Nucleus accumbens (tissue), 56 donors: ENCODE measurements at regions not wholly inside any gene's neighbourhood (a gene's known extent, or its start where the extent isn't known, plus 50 kb on each side); places are given as distances from the start of the nearest gene placed in this dataset.

Experiments
- DNase-seq, 56 donors: peaks; one replicate each; lab custom pipeline; 2025; lab: John Stamatoyannopoulos, UW

DNA sequence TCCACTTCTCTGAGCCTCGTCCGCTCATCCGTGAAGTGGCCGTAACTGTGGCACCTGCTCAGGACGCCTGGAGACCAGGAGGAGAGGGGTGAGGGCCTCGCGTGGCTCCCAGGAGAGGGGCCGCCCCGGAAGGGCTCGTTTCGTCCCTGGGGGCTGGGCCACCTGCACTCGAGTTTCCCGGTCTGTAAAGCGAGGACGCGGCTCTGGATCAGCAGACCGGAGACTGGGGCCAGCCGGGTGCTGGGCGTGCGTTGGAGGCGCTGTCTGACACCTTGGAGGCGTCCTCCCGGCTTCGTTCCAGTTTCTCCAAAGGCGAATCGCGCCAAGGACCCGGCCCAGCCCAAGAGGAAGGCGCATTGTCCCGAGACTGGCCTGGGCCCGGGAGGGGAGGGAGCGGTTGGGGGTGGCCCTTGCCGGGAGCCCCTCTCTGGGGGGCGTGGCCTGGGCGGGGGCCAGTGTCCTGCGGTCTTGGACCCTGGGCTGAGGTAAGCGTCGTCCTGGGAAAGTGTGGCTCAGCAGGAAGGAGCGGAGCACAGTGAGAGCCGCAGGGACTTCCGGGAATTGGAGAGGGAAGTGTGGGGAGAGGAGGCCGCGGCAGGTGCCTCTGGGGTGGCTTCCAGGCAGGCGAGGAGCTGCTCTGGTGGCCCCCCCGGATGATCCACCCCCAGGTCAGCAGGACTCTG lies 89.6 kb downstream of the FOXL3 start:
- no peak for DNase-seq

DNA sequence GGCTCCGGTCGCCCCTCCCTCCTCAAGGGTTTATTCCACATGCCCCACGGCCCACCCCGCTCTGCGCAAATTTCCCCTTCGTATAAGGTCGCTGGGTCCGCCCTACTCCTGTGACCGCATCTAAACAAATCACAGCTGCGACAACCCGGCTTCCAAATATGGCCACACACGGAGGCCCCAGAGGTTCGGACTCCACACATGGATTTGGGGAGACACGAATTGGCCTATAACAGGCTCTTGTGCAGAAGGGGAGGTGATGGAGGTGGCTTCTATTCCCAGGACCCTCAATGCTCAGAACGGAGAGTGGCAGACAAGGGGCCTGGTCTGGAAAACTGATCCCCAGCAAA lies 90.1 kb downstream of the FOXL3 start:
- DNase-seq = no peak

DNA sequence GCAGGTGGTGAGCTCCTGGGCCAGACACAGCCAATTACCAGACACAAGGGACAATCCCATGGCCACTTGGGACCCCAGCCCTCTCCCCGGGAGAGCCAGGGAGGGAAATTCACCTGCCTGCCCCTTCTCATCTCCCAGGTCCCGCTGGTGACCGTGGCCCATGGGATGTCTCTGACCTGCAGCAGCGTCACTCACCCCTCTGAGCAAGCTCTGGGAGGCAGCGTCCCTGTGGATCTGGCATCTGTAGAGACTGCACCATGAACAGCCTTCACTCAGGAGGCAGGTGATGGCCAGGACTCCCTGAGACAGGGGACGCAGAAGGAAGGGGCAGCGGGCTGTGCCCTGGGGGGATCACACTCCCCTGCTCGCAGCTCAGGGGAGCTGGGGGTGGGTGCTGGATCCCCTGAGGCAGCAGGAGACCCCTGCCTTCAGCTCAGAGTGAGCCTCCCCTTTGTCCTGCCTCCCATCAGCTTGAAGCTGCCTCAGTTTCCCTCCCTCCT lies 90.8 kb downstream of the FOXL3 start:
- no peak for DNase-seq

DNA sequence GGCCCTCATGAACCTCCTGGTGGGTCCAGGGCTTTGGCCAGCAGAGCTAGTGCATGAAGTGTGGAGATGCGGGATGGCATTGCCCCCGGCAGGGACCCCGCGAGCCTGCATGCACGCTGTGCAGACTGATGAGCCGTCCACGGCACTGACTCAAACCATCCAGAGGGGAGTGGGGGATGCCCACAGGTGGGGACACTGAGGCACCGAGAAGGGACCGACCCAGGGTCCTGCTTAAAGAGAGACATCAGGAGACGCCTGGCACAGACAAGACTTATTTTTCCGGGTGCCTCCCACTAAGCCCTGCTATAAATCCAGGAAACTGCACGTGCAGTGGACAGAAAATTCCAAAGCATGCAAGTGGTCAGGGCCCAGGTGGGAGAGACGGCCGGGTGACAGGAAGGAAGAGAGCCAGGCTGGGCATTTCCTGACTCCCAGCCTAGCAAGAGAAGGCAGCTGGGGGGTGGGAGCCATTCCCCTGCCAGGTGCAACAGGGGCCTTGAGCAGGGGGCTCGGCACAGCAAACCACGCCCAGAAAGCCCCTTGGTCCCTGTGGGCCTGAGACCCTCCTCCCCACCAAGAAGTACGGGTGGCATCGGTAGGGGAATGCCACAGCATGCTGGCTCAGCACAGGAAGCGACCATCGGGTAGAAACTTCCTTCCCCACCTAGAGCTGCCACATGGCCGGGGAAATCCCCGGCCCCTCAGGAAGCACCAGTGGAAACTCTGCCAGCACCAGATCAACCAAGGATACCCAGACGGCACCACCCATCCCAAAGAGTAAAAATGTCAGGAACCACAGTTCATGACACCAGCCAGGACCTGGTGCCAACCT lies 91.5 kb downstream of the FOXL3 start:
- no peak for DNase-seq

DNA sequence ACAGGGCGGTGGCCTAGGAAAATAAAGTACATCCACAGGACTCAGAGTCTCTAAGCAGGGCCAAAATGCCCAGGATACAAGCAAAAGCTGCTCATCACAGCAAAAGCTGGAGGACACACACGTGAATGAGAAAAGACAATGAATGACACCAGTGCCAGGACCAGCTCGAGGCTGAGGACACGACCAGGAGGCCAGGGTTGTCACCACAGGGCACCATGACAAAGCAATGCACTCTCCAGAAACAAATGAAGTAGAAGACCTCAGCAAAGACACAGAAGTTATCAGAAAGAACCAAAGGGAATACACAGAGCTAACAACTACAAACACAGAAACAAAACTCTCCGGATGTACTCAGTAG lies 92.1 kb downstream of the FOXL3 start:
- no peak for DNase-seq

DNA sequence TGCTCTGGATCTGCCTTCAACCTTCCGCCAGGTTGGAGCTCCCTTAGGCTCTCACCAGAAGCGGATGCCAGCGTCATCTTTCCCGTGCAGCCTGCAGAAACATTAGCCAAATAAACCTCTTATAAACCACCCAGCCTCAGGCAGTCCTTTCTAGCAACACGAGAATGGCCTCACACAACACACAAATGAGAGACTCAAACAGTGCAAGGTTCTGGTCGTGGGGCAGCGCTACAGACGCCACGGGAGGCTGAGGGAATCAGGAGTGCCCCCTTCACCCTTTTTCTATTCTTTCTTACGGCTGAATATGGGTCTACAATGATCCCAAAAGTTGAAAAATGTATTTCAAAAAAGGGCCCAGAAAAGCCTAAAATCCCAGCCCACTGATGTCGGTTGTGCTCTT lies 96.4 kb downstream of the FOXL3 start:
- no peak for DNase-seq

DNA sequence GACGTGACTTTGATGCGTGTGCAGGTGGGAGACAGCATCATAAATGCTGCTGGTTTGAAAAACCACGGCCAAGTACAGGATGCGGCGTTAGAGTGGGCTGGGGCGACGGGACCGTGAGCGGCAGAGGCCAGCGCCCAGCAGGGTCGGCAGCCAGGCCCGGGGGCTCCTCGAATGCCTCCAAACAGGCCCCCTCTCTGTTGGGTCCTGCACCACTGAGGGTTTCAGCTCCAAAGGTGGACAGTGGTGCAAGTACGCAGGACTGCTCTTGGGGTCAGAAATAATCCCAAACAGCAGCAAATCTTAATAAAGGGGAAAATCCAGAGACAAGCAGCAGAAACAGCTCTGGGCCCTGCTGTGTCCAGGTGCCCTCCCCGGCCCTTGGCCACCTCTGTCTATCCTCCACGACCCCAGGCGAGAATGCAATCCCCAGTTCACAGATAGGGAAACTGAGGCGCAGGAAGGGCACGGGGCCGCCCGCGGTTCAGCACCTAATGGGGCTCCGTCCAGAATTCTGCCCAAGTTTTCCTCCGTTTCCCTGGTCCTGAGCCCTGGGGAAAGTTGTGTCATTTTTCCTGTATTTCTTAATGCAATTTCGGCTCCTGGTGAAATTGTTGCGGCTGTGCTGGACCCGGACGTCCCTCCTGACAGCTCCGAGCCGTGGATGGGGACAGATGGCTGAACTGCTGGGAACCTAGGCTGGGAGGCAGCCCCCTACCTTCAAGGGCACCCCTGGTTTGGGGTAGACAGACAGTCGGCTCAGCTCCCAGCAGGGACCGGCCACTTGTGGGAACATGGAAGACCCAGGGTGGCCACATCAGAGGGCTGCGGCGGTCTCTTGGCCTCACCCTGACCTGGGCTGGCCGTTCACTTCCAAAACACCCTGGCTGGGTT lies 97.4 kb downstream of the FOXL3 start:
- no peak for DNase-seq

DNA sequence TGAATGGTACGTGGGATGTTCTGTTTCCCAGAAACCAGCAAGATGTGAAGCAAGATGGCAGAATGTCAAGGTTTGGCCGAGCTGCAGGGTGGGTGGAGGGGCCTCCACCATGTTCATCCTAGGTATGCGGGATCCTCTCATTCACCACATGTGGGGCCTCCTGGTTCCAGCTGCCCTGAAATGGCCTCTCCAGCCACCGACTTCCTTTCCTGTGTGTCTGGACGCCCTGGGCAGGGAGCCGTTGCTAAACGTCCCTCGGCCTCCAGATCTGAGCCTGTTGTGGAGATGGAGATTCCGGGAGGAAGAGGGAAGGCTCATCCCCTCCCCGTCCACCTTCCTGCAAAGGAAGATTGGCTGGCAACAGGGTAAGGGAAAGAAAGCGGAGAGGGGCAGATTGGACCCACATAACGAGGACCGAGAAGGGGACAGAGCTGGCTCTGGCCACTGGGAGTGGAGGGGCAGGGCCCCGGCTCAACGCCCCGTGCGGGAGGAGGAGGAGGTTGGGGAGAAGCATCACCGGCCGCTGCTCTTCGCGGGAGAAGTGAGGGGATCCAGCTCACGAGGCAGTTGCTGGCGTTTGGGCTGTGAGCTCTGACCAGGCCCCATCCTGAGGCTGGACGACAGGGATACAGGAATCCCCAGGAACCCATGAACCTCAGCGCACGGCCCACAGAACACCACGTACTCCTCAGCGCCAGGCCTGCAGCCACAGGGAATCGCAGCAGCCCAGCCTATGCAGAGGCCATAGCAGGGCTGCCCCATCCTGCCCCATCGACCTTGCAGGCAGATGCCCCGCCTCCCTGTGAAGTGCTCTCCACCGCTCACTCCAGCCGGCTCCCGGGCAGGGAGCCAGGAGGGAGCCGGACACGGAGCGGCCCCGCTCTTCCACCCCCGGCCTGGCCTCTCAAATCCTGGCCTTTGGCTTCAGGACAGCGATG lies 98.3 kb downstream of the FOXL3 start:
- DNase-seq = no peak

- DNase-seq = no peak
Observed at GRCh38 chr7:388961-389701, 99.2 kb downstream of the FOXL3 start.

GRCh38 chr7:389911-390601 lies 100.1 kb downstream of the FOXL3 start:
- DNase-seq = no peak

DNA sequence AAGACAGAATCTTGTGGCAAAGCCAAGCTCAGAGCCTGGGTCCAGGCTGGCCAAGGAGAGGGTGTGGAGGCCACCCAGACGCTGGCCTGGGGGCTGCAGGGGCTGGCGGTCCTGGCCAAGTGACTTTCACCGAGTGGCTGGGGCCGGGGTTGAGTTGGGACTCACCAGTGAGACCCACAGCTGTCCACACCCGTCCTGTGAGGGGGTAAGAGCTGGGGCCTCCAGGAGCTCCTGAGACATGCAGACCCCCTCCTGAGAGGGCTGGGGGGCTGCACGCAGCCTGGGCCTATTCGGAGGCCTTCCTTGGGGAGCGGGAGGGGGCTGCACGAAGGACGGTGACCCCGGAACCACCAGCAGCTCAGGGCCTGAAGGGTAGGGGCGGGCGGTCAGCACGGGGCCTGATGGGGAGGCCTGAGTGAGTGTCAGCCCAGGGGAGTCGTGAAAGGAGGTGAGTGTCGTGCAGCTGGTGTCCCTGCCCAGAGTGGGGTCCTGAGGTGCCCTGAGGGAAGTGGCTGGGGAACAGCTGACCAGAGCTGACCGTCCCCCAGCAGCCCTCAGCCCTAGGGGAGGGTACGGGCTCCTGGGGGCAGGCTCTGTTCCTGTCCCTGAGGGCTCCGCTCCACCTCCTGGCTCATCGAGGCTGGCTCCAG lies 100.9 kb downstream of the FOXL3 start:
- DNase-seq = no peak

DNA sequence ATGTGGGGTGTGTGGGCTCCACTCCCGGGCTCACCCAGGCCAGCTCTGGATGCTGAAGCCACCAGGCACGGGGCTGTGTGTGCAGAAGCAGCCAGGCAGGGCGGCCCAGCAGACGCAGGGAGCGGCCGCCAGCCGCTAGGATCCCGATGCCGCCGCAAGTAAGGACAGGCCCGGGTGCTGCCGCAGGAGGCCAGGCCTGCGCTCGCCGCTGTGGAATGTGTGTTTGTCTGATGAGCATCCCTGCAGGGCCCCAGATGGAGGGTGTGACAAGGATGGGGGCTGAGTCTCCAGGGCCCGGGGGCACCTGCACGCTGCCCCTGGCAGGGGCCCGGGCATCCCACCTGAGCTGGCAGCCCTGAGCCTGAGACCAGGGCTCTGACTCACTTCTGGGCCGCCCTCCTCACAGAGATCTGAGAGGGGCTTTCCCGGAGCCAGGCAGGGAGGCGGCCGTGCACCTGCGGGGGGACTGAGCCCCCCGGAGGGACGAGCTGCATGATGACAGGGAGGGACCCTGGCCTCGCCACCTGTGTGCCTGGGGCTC lies 101.5 kb downstream of the FOXL3 start:
- no peak for DNase-seq

DNA sequence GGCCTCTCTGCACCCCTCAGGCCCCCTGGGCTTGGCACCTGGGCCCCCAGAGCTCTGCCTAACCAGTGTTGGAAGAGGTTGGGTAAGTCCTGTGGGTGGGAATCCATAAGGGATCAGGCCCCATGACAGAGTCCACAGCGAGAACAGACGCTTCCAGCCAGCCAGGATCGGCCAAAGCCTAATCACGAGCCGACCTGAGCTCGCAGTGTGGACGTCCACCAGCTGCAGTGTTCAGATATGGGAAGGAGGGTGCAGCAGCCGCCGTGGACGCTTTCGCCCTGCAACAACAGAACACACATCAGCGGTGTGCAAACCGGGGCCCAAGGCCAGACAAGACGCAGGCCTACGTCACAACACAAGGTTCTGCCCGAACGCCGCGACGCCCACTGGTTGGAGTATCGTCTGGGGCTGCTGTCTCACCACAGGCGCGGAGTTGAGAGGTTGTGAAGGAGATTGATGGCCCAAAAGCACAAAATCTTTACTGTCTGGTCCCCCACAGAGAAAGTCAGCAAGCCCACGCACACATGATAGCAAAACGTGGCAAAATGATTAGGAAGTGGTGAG lies 102.1 kb downstream of the FOXL3 start:
- DNase-seq = no peak

GRCh38 chr7:392822-393221 lies 102.9 kb downstream of the FOXL3 start:
- DNase-seq = no peak

- DNase-seq = no peak
Observed at GRCh38 chr7:395643-396042, 105.7 kb downstream of the FOXL3 start.

DNA sequence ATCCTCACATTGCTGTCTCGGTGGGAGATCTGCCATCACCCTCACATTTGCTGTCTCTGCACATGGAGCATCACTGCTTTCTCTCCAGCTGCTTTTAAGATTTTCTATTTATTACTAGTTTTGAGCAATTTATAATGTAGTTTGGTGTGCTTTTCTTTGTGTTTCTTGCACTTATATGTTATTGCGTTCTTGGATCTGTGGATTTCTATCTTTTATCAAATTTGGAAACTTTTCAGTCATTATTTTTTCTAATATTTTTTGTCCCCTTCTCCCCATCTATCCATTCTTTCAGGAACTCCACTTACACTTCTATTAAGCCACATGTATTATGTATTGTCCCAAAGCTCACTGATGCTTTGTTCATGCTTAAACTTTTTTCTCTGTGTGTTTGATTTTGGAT lies 108.9 kb downstream of the FOXL3 start:
- DNase-seq = no peak

DNA sequence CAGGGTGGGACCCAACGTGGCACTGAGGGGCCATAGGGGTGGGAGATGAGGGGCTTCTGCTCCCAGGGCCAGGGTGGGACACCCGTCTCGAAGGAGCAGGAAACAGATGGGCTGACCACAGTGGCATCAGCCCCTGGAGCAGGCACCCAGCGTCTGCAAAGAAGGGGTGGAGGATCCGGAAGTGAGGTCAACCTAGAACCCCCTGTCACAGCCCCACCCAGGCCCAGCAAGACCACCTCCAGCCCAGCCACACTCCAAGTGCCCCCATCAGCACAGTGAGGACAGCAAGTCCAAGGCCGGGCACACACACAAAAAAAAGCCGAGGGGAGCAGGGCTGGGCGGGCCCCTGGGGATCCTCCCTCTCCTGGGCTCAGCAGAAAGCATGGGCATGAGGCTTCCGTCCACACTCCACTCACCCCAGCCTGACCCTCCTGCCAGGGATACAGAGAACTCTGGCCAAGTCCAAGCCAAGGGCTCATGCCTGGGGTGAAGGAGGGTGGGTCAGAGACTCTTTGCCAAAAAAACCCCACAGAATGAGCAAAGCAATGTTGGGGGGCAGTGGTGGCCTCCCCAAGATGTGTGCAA lies 111.0 kb downstream of the FOXL3 start:
- DNase-seq = no peak
